GM12878 (cell line): ENCODE measurements at regions not wholly inside any gene's neighbourhood (a gene's known extent, or its start where the extent isn't known, plus 50 kb on each side); places are given as distances from the start of the nearest gene placed in this dataset.

Experiments used
- ATAC-seq: fragments of 200-7000 bp; cut with Tn5 transposase; 3 replicates; pipeline ENCODE4 v1.9.1; 2020; ENCODE audit warnings: mild to moderate bottlenecking, moderate library complexity
- BruUV-seq: library from RNA; stranded (reverse); fragments of 400-500 nt; replicated peaks from 2 replicates; lab custom pipeline; 2021; lab: Mats Ljungman, UMichigan
- CTCF ChIA-PET: fragments of 300-600 bp; sonication (Branson Sonifier 250); formaldehyde crosslinking; extraction: SDS; loops from one replicate; lab custom pipeline; 2021; ENCODE audit warnings: inconsistent platforms; lab: Yijun Ruan, JAX
- POLR2A ChIA-PET: fragments of 350-600 bp; formaldehyde crosslinking; extraction: SDS; loops from one replicate; lab custom pipeline; 2021; ENCODE audit warnings: inconsistent platforms; lab: Charles Lee
- RAD21 ChIA-PET: fragments of 300-600 bp; sonication (Branson Sonifier 250); formaldehyde crosslinking; loops from one replicate; lab custom pipeline; 2023; ENCODE audit warnings: antibody characterized with exemption; ENCODE audit not compliant: unreplicated experiment; lab: Charles Lee
- SMC1A ChIA-PET: fragments of 300-600 bp; sonication (Branson Sonifier 250); formaldehyde crosslinking; loops from one replicate; lab custom pipeline; 2023; ENCODE audit not compliant: unreplicated experiment, uncharacterized antibody; lab: Charles Lee
- DNase-seq: peaks from one replicate; pipeline ENCODE4 v3.0.0-alpha.2; 2011; ENCODE audit warnings: low read depth, low spot score
- FAIRE-seq: peaks from 3 replicates; lab custom pipeline; 2011; peaks lifted over from hg19 to GRCh38; lab: Jason Lieb, UNC
- H2AFZ ChIP-seq: 2 replicates; pipeline ENCODE4 v1.6.0; 2011; ENCODE audit warnings: low read depth, low read length, control low read depth; ENCODE audit not compliant: control insufficient read depth
- H3K27ac ChIP-seq: 2 replicates; pipeline ENCODE4 v1.5.1; 2011; ENCODE audit warnings: control low read depth; ENCODE audit not compliant: control insufficient read depth, insufficient read depth
- H3K27me3 ChIP-seq, 2 experiments: replicated peaks in 1 of 2; 2 replicates each; pipeline versions ENCODE4 v1.6.0 to v1.6.1; 2011; ENCODE audit warnings: low read length in 1 of 2; ENCODE audit not compliant: control insufficient read depth in 2 of 2, insufficient read depth in 2 of 2
- H3K36me3 ChIP-seq, 2 experiments: 2 replicates each; pipeline ENCODE4 v1.5.1; 2011; ENCODE audit warnings: low read length in 1 of 2; ENCODE audit not compliant: control insufficient read depth in 2 of 2, insufficient read depth in 2 of 2
- H3K4me1 ChIP-seq: 2 replicates; pipeline ENCODE4 v1.6.1; 2011; ENCODE audit warnings: mild to moderate bottlenecking, low read length, moderate library complexity, mixed read lengths; ENCODE audit not compliant: control insufficient read depth, insufficient read depth
- H3K4me2 ChIP-seq: 2 replicates; pipeline ENCODE4 v1.6.0; 2011; ENCODE audit warnings: control low read depth; ENCODE audit not compliant: control insufficient read depth, insufficient read depth
- H3K4me3 ChIP-seq: fragments of 200-600 bp; sonication (generic); 2 replicates; pipeline ENCODE4 v1.5.1; 2016
- H3K79me2 ChIP-seq: 2 replicates; pipeline ENCODE4 v1.6.0; 2011; ENCODE audit warnings: low read length; ENCODE audit not compliant: control insufficient read depth, insufficient read depth
- H3K9ac ChIP-seq: 2 replicates; pipeline ENCODE4 v1.8.0; 2011; ENCODE audit warnings: low read length, control low read depth, mixed read lengths; ENCODE audit not compliant: control insufficient read depth, insufficient read depth
- H3K9me3 ChIP-seq: replicated peaks from 3 replicates; pipeline ENCODE4 v1.5.1; 2011; ENCODE audit warnings: mild to moderate bottlenecking, low read length; ENCODE audit not compliant: control insufficient read depth, insufficient read depth
- H4K20me1 ChIP-seq: 2 replicates; pipeline ENCODE4 v1.6.0; 2011; ENCODE audit not compliant: control insufficient read depth, insufficient read depth
- BACH1 ChIP-seq: fragments of 450-650 bp; IDR thresholded peaks from 2 replicates; pipeline ENCODE4 v1.6.1; 2017; ENCODE audit warnings: mild to moderate bottlenecking, borderline replicate concordance
- CHD1 ChIP-seq: IDR thresholded peaks from 2 replicates; pipeline ENCODE4 v1.6.1; 2012; ENCODE audit warnings: low read depth, low read length, improper control_type of control experiment
- MLLT1 ChIP-seq: fragments of 450-650 bp; IDR thresholded peaks from 2 replicates; pipeline ENCODE4 v1.6.1; 2016; ENCODE audit warnings: mild to moderate bottlenecking
- POU2F2 ChIP-seq: IDR thresholded peaks from 3 replicates; pipeline ENCODE4 v1.6.1; 2011; ENCODE audit warnings: low read depth, mild to moderate bottlenecking, low read length, borderline replicate concordance
- RCOR1 ChIP-seq: conservative IDR thresholded peaks from 2 replicates; pipeline ENCODE4 v1.6.1; 2012; ENCODE audit warnings: low read depth, low read length, improper control_type of control experiment
- WRNIP1 ChIP-seq: IDR thresholded peaks from 2 replicates; pipeline ENCODE4 v1.6.1; 2011; ENCODE audit warnings: low read depth, low read length, improper control_type of control experiment, borderline replicate concordance
- YY1 ChIP-seq: IDR thresholded peaks from 2 replicates; pipeline ENCODE4 v1.6.1; 2011; ENCODE audit warnings: low read depth, mild to moderate bottlenecking, low read length
- in situ Hi-C: fragments of 300-500 bp; cut with MboI; formaldehyde crosslinking; loops from 9 replicates; pipeline ENCODE4 v1.14.3; 2018; ENCODE audit warnings: mixed read lengths
- intact Hi-C: fragments of 100-400 bp; cut with micrococcal nuclease; formaldehyde crosslinking; loops from one replicate; pipeline ENCODE4 v1.14.2; 2022; ENCODE audit not compliant: unreplicated experiment

- no TSS peak for BruUV-seq
- ChIA-PET SMC1A (interaction anchor here (0.8 to 1.5 kb wide), 2 partner anchors 15 to 21 kb away, joined by 3 read pairs; no protein-coding TSS in a partner anchor), RAD21 (no interaction called here), CTCF (no interaction called here), POLR2A (no interaction called here)
- FAIRE-seq = no peak
- no peak overlapping the region for H3K4me3 ChIP-seq
- TF ChIP-seq CHD1 (no peak), RCOR1 (no peak), POU2F2 (no peak), MLLT1 (no peak), YY1 (no peak), WRNIP1 (no peak), BACH1 (no peak)
- in situ Hi-C loops = no loop called here
- no peak overlapping the region for H3K4me2 ChIP-seq
- H3K27ac ChIP-seq = no peak overlapping the region
- no peaks in the 10 kb centered on the region for H3K79me2 ChIP-seq
- no peaks in the 10 kb centered on the region for H3K9me3 ChIP-seq
- intact Hi-C loops = no loop called here
- H3K9ac ChIP-seq = no peak overlapping the region
- H3K27me3 ChIP-seq = no peaks in the 10 kb centered on the region; a peak in 1 of 4 replicates
- no peaks in the 10 kb centered on the region for H3K4me1 ChIP-seq
- no peaks in the 10 kb centered on the region for H4K20me1 ChIP-seq
- no peak overlapping the region for H2AFZ ChIP-seq
- ATAC-seq = no peak
- no peak for DNase-seq
- no peaks in the 10 kb centered on the region for H3K36me3 ChIP-seq
Measured at GRCh38 chr1:112783059-112783458, 67.9 kb upstream of the PPM1J start.
